IPS-18c (cell line): ENCODE measurements at regions not wholly inside any gene's neighbourhood (a gene's known extent, or its start where the extent isn't known, plus 50 kb on each side); places are given as distances from the start of the nearest gene placed in this dataset.

Source experiments
- H3K4me3 ChIP-seq: 2 replicates; pipeline ENCODE4 v1.7.0; 2013; ENCODE audit warnings: low read depth, mild to moderate bottlenecking, low read length, moderate library complexity; ENCODE audit not compliant: insufficient read depth
- H3K9me3 ChIP-seq: one replicate; pipeline ENCODE4 v1.6.1; 2013; ENCODE audit warnings: mild to moderate bottlenecking, low read length, moderate library complexity; ENCODE audit not compliant: control insufficient read depth, insufficient read depth

- no peaks in the 10 kb centered on the region for H3K9me3 ChIP-seq
- H3K4me3 ChIP-seq = no peak overlapping the region
Observed at GRCh38 chr2:59691518-59692190, 861.8 kb downstream of the BCL11A start.

GRCh38 chr2:59690849-59691248 is 862.6 kb downstream of the BCL11A start:
- H3K4me3 ChIP-seq = no peak overlapping the region
- H3K9me3 ChIP-seq = no peaks in the 10 kb centered on the region

GRCh38 chr2:59684771-59685166 is 868.7 kb downstream of the BCL11A start:
- Histone ChIP-seq H3K4me3 (no peak overlapping the region), H3K9me3 (no peaks in the 10 kb centered on the region)

- H3K4me3 ChIP-seq = no peak overlapping the region
Observed at GRCh38 chr2:59684116-59684770, 869.2 kb downstream of the BCL11A start.

GRCh38 chr2:59680863-59681262 is 872.6 kb downstream of the BCL11A start:
- Histone ChIP-seq H3K4me3 (no peak overlapping the region), H3K9me3 (no peaks in the 10 kb centered on the region)

More at GRCh38 chr2:59684116-59684770, 869.2 kb downstream of the BCL11A start:
- no peaks in the 10 kb centered on the region for H3K9me3 ChIP-seq

GRCh38 chr2:59677158-59677557 is 876.3 kb downstream of the BCL11A start:
- Histone ChIP-seq H3K4me3 (no peak overlapping the region), H3K9me3 (no peaks in the 10 kb centered on the region)

- H3K4me3 ChIP-seq = no peak overlapping the region
- no peaks in the 10 kb centered on the region for H3K9me3 ChIP-seq
Observed at GRCh38 chr2:59674100-59674499, 879.4 kb downstream of the BCL11A start.

GRCh38 chr2:59665021-59665420 is 888.4 kb downstream of the BCL11A start:
- no peak overlapping the region for H3K4me3 ChIP-seq

GRCh38 chr2:59662127-59662861 is 891.2 kb downstream of the BCL11A start:
- H3K9me3 ChIP-seq = no peaks in the 10 kb centered on the region
- H3K4me3 ChIP-seq = no peak overlapping the region

More at GRCh38 chr2:59665021-59665420, 888.4 kb downstream of the BCL11A start:
- H3K9me3 ChIP-seq = no peaks in the 10 kb centered on the region

GRCh38 chr2:59660262-59660661 is 893.2 kb downstream of the BCL11A start:
- no peak overlapping the region for H3K4me3 ChIP-seq
- no peaks in the 10 kb centered on the region for H3K9me3 ChIP-seq

GRCh38 chr2:59658906-59659635 is 894.4 kb downstream of the BCL11A start:
- H3K4me3 ChIP-seq = no peak overlapping the region
- no peaks in the 10 kb centered on the region for H3K9me3 ChIP-seq

- H3K4me3 ChIP-seq = no peak overlapping the region
- no peaks in the 10 kb centered on the region for H3K9me3 ChIP-seq
Observed at GRCh38 chr2:59655809-59656208, 897.6 kb downstream of the BCL11A start.

- no peaks in the 10 kb centered on the region for H3K9me3 ChIP-seq
Observed at GRCh38 chr2:59654710-59655109, 898.7 kb downstream of the BCL11A start.

GRCh38 chr2:59653164-59653563 is 900.3 kb downstream of the BCL11A start:
- H3K4me3 ChIP-seq = no peak overlapping the region
- H3K9me3 ChIP-seq = no peaks in the 10 kb centered on the region

More at GRCh38 chr2:59654710-59655109, 898.7 kb downstream of the BCL11A start:
- no peak overlapping the region for H3K4me3 ChIP-seq

- Histone ChIP-seq H3K4me3 (no peak overlapping the region), H3K9me3 (no peaks in the 10 kb centered on the region)
Observed at GRCh38 chr2:59630789-59631188, 922.7 kb downstream of the BCL11A start.

- no peaks in the 10 kb centered on the region for H3K9me3 ChIP-seq
- no peak overlapping the region for H3K4me3 ChIP-seq
Observed at GRCh38 chr2:59627599-59627998, 925.9 kb downstream of the BCL11A start.

- no peak overlapping the region for H3K4me3 ChIP-seq
- H3K9me3 ChIP-seq = peaks cover under 1% of the 10 kb centered on the region
Observed at GRCh38 chr2:59622599-59623308, 930.7 kb downstream of the BCL11A start.
